Dermis microvascular lymphatic vessel endothelial cell (primary cell): ENCODE measurements at regions not wholly inside any gene's neighbourhood (a gene's known extent, or its start where the extent isn't known, plus 50 kb on each side); places are given as distances from the start of the nearest gene placed in this dataset.
"Not testable (repeated sequence)": the region's sequence is repeated elsewhere in the genome, so short reads cannot be mapped to it uniquely, and the experiment has no call there.

Experiments
- DNase-seq, 2 donors: peaks; one replicate each; pipeline versions ENCODE4 v3.0.0 to v3.0.0-alpha.2; 2010; ENCODE audit warnings: low read depth in 2 of 2

GRCh38 chr4:173626277-173626676 is 96.2 kb upstream of the HAND2 start:
- DNase-seq: no peak

- not testable (repeated sequence) for DNase-seq
Measured at GRCh38 chr4:173618648-173619047, 88.6 kb upstream of the HAND2 start.

- no peak for DNase-seq
Measured at GRCh38 chr4:173609158-173609557, 79.1 kb upstream of the HAND2 start.

GRCh38 chr4:173608632-173609031 is 78.6 kb upstream of the HAND2 start:
- not testable (repeated sequence) for DNase-seq

GRCh38 chr4:173591760-173592159 is 61.7 kb upstream of the HAND2 start:
- no peak for DNase-seq

- no peak for DNase-seq
Measured at GRCh38 chr4:173590697-173591096, 60.7 kb upstream of the HAND2 start.

GRCh38 chr4:173585876-173586572 is 56.0 kb upstream of the HAND2 start:
- no peak for DNase-seq

- DNase-seq: no peak
Measured at GRCh38 chr4:173584506-173584905, 54.5 kb upstream of the HAND2 start.
